ENCODE measurements at regions not wholly inside any gene's neighbourhood (a gene's known extent, or its start where the extent isn't known, plus 50 kb on each side); places are given as distances from the start of the nearest gene placed in this dataset.

DNA sequence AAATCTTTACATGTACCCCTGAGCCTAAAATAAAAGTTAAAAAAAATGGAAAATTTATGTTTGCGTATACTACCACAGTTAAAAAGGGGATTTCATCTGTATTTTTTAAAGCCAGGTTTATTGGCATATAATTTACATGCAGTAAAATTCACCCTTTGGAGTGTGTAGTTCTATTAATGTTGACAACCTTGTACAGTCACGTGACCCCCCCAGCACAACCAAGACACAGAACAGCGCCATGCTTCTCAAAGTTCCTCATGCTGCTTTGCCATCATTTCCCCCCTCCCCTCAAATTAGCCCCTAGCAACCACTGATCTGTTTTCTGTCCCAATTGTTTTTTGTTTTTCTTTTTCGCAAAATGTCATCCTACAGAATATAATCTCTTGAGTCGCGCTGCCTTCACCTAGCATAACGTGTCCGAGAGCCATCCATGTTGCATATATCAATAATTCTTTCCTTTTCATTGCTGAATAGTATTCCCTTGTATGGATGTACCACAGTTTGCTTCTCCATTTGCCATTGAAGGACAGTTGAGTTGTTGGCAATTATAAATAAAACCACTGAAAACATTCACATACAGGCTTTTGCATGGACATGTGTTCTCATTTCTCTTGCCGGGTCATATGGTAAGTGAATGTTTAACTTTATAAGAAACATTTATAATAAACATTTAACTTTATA is 105.3 kb downstream of the LHX2 start:
- TF ChIP-seq, protein P1, sequence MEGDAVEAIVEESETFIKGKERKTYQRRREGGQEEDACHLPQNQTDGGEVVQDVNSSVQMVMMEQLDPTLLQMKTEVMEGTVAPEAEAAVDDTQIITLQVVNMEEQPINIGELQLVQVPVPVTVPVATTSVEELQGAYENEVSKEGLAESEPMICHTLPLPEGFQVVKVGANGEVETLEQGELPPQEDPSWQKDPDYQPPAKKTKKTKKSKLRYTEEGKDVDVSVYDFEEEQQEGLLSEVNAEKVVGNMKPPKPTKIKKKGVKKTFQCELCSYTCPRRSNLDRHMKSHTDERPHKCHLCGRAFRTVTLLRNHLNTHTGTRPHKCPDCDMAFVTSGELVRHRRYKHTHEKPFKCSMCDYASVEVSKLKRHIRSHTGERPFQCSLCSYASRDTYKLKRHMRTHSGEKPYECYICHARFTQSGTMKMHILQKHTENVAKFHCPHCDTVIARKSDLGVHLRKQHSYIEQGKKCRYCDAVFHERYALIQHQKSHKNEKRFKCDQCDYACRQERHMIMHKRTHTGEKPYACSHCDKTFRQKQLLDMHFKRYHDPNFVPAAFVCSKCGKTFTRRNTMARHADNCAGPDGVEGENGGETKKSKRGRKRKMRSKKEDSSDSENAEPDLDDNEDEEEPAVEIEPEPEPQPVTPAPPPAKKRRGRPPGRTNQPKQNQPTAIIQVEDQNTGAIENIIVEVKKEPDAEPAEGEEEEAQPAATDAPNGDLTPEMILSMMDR (conservative IDR thresholded peaks at IDR 0.05) = no peak
- TF ChIP-seq EZH2 (IDR thresholded peaks at IDR 0.05; ENCODE audit: low read depth) = no peak

All from PC-9 (cell line).